MM.1S (cell line): ENCODE measurements at regions not wholly inside any gene's neighbourhood (a gene's known extent, or its start where the extent isn't known, plus 50 kb on each side); places are given as distances from the start of the nearest gene placed in this dataset.

ENCODE experiments used
- EZH2 ChIP-seq: fragments of 300-600 bp; sonication (generic); optimal IDR thresholded peaks from 2 replicates; pipeline ENCODE3; 2017; ENCODE audit warnings: low read depth, mild to moderate bottlenecking, antibody characterized with exemption, low read length, mixed read lengths
- EZH2phosphoT487 ChIP-seq: fragments of 300-600 bp; sonication (generic); IDR thresholded peaks from 2 replicates; pipeline ENCODE4 v1.6.1; 2018; ENCODE audit warnings: antibody characterized with exemption, low read length
- TF ChIP-seq, protein P1 (sequence below): fragments of 300-600 bp; sonication (generic); IDR thresholded peaks from 2 replicates; pipeline ENCODE4 v1.5.1; 2016; ENCODE audit warnings: antibody characterized with exemption, low read length, mixed read lengths

GRCh38 chr18:78032574-78032973, 782.9 kb downstream of the GALR1 start:
- TF ChIP-seq EZH2phosphoT487 (no peak), EZH2 (no peak)
- TF ChIP-seq, protein P1, sequence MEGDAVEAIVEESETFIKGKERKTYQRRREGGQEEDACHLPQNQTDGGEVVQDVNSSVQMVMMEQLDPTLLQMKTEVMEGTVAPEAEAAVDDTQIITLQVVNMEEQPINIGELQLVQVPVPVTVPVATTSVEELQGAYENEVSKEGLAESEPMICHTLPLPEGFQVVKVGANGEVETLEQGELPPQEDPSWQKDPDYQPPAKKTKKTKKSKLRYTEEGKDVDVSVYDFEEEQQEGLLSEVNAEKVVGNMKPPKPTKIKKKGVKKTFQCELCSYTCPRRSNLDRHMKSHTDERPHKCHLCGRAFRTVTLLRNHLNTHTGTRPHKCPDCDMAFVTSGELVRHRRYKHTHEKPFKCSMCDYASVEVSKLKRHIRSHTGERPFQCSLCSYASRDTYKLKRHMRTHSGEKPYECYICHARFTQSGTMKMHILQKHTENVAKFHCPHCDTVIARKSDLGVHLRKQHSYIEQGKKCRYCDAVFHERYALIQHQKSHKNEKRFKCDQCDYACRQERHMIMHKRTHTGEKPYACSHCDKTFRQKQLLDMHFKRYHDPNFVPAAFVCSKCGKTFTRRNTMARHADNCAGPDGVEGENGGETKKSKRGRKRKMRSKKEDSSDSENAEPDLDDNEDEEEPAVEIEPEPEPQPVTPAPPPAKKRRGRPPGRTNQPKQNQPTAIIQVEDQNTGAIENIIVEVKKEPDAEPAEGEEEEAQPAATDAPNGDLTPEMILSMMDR = no peak
